Glutamatergic neuron (in vitro differentiated cells): ENCODE measurements at regions not wholly inside any gene's neighbourhood (a gene's known extent, or its start where the extent isn't known, plus 50 kb on each side); places are given as distances from the start of the nearest gene placed in this dataset.

Source experiments
- DNase-seq: peaks from one replicate; pipeline ENCODE4 v3.0.0; 2022
- H3K27ac Mint-ChIP-seq: one replicate; pipeline ENCODE4 v1.8.0; 2020; ENCODE audit warnings: mild to moderate bottlenecking, mixed read lengths, inconsistent platforms; ENCODE audit not compliant: unreplicated experiment
- H3K27me3 Mint-ChIP-seq: one replicate; pipeline ENCODE4 v1.8.0; 2020; ENCODE audit warnings: mild to moderate bottlenecking, moderate library complexity, mixed read lengths, inconsistent platforms; ENCODE audit not compliant: unreplicated experiment
- H3K36me3 Mint-ChIP-seq: one replicate; pipeline ENCODE4 v1.8.0; 2020; ENCODE audit warnings: mild to moderate bottlenecking, mixed read lengths, inconsistent platforms; ENCODE audit not compliant: unreplicated experiment
- H3K4me1 Mint-ChIP-seq: one replicate; pipeline ENCODE4 v1.8.0; 2020; ENCODE audit warnings: mild to moderate bottlenecking, low read depth, mixed read lengths, inconsistent platforms; ENCODE audit not compliant: unreplicated experiment
- H3K4me3 Mint-ChIP-seq: one replicate; pipeline ENCODE4 v1.8.0; 2020; ENCODE audit warnings: mild to moderate bottlenecking, mixed read lengths, inconsistent platforms; ENCODE audit not compliant: unreplicated experiment
- H3K9me3 Mint-ChIP-seq: one replicate; pipeline ENCODE4 v1.8.0; 2020; ENCODE audit warnings: mild to moderate bottlenecking, moderate library complexity, mixed read lengths, inconsistent platforms; ENCODE audit not compliant: unreplicated experiment
- CTCF ChIP-seq: fragments of 200-600 bp; sonication (generic); IDR thresholded peaks from one replicate; pipeline ENCODE4 v1.5.0; 2021; ENCODE audit not compliant: partially characterized antibody, unreplicated experiment

GRCh38 chr7:4513450-4513849 lies 168.6 kb upstream of the FOXK1 start:
- no peak for DNase-seq
- Mint-ChIP-seq H3K27ac (no peak overlapping the region), H3K9me3 (peaks cover 5% of the 10 kb centered on the region), H3K4me1 (no peaks in the 10 kb centered on the region), H3K4me3 (no peak overlapping the region), H3K27me3 (peaks cover 2% of the 10 kb centered on the region), H3K36me3 (peaks cover 12% of the 10 kb centered on the region)
- no peak for TF ChIP-seq CTCF

- no peaks in the 10 kb centered on the region for H3K4me1 Mint-ChIP-seq
- H3K36me3 Mint-ChIP-seq, result peaks cover 6% of the 10 kb centered on the region
- H3K27ac Mint-ChIP-seq, result no peak overlapping the region
- no peaks in the 10 kb centered on the region for H3K27me3 Mint-ChIP-seq
- H3K9me3 Mint-ChIP-seq, result peaks cover 2% of the 10 kb centered on the region
- no peak overlapping the region for H3K4me3 Mint-ChIP-seq
- no peak for TF ChIP-seq CTCF
- no peak for DNase-seq
These were observed 162.1 kb upstream of the FOXK1 start for GRCh38 chr7:4519819-4520520.

- Mint-ChIP-seq H3K4me1 (no peaks in the 10 kb centered on the region), H3K36me3 (peaks cover 6% of the 10 kb centered on the region), H3K27me3 (peaks cover 1% of the 10 kb centered on the region), H3K27ac (no peak overlapping the region), H3K9me3 (no peaks in the 10 kb centered on the region), H3K4me3 (no peak overlapping the region)
- TF ChIP-seq CTCF, result no peak
- no peak for DNase-seq
These were observed 158.9 kb upstream of the FOXK1 start for GRCh38 chr7:4523219-4523618.

- no peak overlapping the region for H3K27ac Mint-ChIP-seq
These were observed 158.2 kb upstream of the FOXK1 start for GRCh38 chr7:4523873-4524272.

More at GRCh38 chr7:4523873-4524272, 158.2 kb upstream of the FOXK1 start:
- TF ChIP-seq CTCF, result no peak
- Mint-ChIP-seq H3K9me3 (no peaks in the 10 kb centered on the region), H3K4me3 (no peak overlapping the region), H3K36me3 (peaks cover 6% of the 10 kb centered on the region), H3K4me1 (no peaks in the 10 kb centered on the region), H3K27me3 (peaks cover 1% of the 10 kb centered on the region)
- DNase-seq, result no peak
